ENCODE measurements at regions not wholly inside any gene's neighbourhood (a gene's known extent, or its start where the extent isn't known, plus 50 kb on each side); places are given as distances from the start of the nearest gene placed in this dataset.

DNA sequence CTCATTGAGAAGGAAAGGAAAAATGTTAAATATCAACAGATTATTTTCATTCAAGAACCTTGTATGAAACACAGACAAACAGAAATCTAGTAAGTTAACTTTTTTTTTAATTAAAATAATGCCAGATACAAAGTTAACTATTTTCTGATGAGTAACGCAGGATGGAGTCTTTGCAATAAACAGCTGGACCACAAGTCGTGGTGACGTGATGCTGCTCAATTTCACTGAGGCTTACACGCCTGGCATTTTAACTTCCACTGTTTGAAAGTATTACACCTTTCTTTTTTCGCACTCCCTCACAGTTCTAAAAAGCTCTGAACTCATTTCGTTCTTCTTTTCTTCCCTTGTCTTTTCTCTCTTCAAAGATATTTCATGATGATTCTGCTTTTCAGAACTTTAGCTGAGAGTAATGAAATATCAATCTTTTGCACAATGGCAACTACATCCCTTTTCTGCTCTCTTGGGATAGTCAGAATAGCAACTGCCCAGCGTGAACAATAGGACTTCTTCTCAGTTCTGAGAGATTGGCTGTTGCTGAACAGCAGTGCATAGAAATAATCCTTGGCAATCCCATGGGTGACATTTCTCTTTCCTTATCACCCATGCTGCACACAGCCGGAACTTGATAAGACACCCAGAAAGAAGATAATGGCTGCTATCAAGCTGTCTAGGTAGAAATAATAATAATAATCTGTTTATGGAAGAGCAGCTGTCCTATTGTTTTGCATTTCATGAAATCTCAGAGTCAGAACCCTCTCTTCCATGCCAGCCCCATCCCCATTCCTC, 160.5 kb downstream of the BTG1 start:
- TF ChIP-seq, protein P1, sequence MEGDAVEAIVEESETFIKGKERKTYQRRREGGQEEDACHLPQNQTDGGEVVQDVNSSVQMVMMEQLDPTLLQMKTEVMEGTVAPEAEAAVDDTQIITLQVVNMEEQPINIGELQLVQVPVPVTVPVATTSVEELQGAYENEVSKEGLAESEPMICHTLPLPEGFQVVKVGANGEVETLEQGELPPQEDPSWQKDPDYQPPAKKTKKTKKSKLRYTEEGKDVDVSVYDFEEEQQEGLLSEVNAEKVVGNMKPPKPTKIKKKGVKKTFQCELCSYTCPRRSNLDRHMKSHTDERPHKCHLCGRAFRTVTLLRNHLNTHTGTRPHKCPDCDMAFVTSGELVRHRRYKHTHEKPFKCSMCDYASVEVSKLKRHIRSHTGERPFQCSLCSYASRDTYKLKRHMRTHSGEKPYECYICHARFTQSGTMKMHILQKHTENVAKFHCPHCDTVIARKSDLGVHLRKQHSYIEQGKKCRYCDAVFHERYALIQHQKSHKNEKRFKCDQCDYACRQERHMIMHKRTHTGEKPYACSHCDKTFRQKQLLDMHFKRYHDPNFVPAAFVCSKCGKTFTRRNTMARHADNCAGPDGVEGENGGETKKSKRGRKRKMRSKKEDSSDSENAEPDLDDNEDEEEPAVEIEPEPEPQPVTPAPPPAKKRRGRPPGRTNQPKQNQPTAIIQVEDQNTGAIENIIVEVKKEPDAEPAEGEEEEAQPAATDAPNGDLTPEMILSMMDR (IDR thresholded peaks at IDR 0.05) = no peak

DNA sequence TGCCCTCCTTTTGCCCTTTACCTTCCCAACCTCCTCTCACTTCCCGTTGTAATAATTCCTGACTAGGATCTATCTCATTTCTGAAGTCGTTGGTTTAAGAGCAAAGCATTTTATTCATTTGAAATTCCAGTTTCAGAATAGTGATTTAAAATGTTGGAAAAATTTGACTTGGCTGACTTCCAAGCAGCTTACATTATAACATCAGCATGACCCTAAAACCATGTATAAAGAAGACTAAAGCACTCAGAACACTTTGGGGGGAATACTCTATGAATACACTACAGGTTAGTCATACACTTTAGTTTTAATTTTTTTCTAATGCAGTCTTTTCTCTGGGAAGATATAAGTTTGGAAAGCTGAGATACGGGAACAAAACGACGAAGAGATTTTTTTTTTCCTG, 161.1 kb downstream of the BTG1 start:
- TF ChIP-seq, protein P1 (IDR thresholded peaks at IDR 0.05) = no peak

- TF ChIP-seq, protein P1 (IDR thresholded peaks at IDR 0.05) = no peak
Measured at GRCh38 chr12:91983935-91984334, 161.7 kb downstream of the BTG1 start.

DNA sequence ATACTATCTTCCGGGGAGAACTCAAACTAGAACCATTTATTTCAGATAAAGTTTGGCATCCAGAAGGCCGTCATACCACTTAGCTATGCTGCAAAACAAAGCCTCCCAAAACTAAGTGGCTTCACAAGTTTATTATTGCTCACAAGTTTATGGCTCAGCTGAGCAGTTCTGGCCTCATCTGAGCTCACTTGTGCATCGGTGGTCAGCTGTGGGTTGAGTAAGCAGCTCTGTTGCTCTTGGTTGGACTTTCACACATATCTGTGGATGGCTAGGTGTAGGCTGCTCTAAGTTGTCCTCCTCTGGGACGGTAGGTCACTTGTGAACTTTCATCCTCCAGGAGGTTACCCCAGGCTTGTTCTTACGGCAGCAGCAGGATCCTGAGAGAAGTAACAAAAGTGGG, 162.7 kb downstream of the BTG1 start:
- TF ChIP-seq, protein P1 (IDR thresholded peaks at IDR 0.05) = no peak

DNA sequence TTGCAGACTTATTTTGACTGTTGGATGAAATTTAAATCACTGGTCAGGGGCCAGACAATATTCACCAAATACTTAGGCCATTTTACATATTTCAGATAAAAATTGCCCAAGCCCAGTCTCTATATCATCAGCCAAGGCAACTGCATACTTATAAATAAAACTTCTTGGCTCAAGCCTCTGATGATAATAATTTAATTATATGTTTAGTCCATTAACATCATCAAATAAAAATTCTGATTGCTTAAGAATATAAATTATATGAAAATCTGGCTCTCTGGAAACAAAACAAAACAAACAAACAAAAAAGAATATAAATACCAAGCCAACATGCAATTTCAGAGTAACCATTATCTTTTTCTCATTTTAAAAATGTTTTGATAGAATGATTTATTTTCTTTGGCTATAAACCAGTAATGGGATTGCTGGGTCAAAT, 165.2 kb downstream of the BTG1 start:
- TF ChIP-seq, protein P1 (IDR thresholded peaks at IDR 0.05) = no peak

DNA sequence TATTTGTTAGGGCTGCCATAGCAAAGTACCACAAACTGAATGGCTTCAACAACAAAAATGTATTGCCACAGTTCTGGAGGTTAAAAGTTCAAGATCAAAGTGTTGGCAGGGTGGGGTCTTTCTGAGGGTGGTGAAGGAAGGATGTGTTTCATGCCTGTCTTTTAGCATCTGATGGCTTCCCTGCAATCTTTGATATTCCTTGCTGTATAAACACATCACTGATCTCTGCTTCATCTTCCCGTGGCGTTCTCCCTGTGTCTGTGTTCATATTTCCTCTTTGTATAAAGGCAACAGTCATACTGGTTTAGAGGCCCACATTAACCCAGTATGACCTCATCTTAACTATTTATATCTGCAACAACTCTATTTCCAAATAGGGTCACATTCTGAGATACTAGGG, 167.5 kb downstream of the BTG1 start:
- TF ChIP-seq, protein P1 (IDR thresholded peaks at IDR 0.05) = no peak

DNA sequence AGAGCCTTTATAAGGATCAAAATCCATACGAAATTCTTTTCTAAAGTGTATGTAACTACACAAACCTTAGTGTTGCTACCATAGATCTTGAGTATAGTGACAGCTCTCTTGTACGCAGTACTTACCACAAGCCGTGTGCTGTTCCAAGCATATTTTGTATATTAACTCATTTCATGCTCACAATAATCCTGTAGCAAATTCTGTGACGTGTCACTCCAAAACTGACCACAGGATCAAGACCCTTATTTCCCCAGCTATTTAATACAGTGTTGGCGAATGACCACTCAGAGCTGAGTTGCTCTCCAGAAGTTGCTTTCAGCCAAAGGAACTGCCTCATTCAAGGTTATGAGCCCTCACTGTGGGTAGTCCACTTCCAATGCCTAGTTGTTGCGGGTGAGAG, 169.8 kb downstream of the BTG1 start:
- TF ChIP-seq, protein P1 (IDR thresholded peaks at IDR 0.05) = no peak
